GM21515 (cell line): ENCODE measurements at regions not wholly inside any gene's neighbourhood (a gene's known extent, or its start where the extent isn't known, plus 50 kb on each side); places are given as distances from the start of the nearest gene placed in this dataset.

Experiments used
- ATAC-seq: cut with Tn5 transposase; IDR thresholded peaks from one replicate; pipeline ENCODE4 v1.9.1; 2021; ENCODE audit not compliant: unreplicated experiment

GRCh38 chr12:125412506-125412905, 347.3 kb downstream of the AACS start:
- no peak for ATAC-seq

- ATAC-seq, result no peak
Observed at GRCh38 chr12:125417446-125417845, 352.2 kb downstream of the AACS start.

- peak; percentile 66 for ATAC-seq
Observed at GRCh38 chr12:125418902-125419564, 353.8 kb downstream of the AACS start.

GRCh38 chr12:125424909-125425308, 359.7 kb downstream of the AACS start:
- ATAC-seq, result no peak

GRCh38 chr12:125431516-125431915, 366.3 kb downstream of the AACS start:
- ATAC-seq, result no peak

GRCh38 chr12:125434131-125434530, 368.9 kb downstream of the AACS start:
- no peak for ATAC-seq

- ATAC-seq, result peak; percentile 76
Observed at GRCh38 chr12:125434936-125435443, 369.8 kb downstream of the AACS start.

GRCh38 chr12:125435871-125436270, 370.6 kb downstream of the AACS start:
- no peak for ATAC-seq

GRCh38 chr12:125436686-125437085, 371.5 kb downstream of the AACS start:
- no peak for ATAC-seq

GRCh38 chr12:125440399-125440798, 375.2 kb downstream of the AACS start:
- ATAC-seq, result no peak

GRCh38 chr12:125443341-125443740, 378.1 kb downstream of the AACS start:
- no peak for ATAC-seq

- no peak for ATAC-seq
Observed at GRCh38 chr12:125451408-125451807, 386.2 kb downstream of the AACS start.

GRCh38 chr12:125453751-125454150, 388.5 kb downstream of the AACS start:
- ATAC-seq, result no peak

GRCh38 chr12:125454291-125454690, 389.1 kb downstream of the AACS start:
- ATAC-seq, result no peak

- ATAC-seq, result no peak
Observed at GRCh38 chr12:125454786-125455480, 389.7 kb downstream of the AACS start.

GRCh38 chr12:125455556-125455955, 390.3 kb downstream of the AACS start:
- no peak for ATAC-seq

GRCh38 chr12:125458552-125459268, 393.5 kb downstream of the AACS start:
- no peak for ATAC-seq

GRCh38 chr12:125461831-125462230, 396.6 kb downstream of the AACS start:
- no peak for ATAC-seq

- ATAC-seq, result no peak
Observed at GRCh38 chr12:125463386-125463785, 398.2 kb downstream of the AACS start.

GRCh38 chr12:125467363-125467762, 402.1 kb downstream of the AACS start:
- no peak for ATAC-seq

GRCh38 chr12:125469683-125470082, 404.4 kb downstream of the AACS start:
- no peak for ATAC-seq
